ENCODE measurements at regions not wholly inside any gene's neighbourhood (a gene's known extent, or its start where the extent isn't known, plus 50 kb on each side); places are given as distances from the start of the nearest gene placed in this dataset.

- no peak for TF ChIP-seq CTCF (conservative IDR thresholded peaks at IDR 0.05 in 1 of 2, IDR thresholded peaks at IDR 0.05 in 1 of 2; ENCODE audit: low read depth in 1 of 2, low read length in 2 of 2)
- no peak for TF ChIP-seq EZH2 (IDR thresholded peaks at IDR 0.05; ENCODE audit: low read length, missing control alignments)
These were observed 199.2 kb upstream of the GDNF start for GRCh38 chr5:38039091-38039490.
